ENCODE measurements at regions not wholly inside any gene's neighbourhood (a gene's known extent, or its start where the extent isn't known, plus 50 kb on each side); places are given as distances from the start of the nearest gene placed in this dataset.

- TF ChIP-seq CTCF (IDR thresholded peaks at IDR 0.05; ENCODE audit: insufficient read depth, low read depth, low read length) = no peak
- POLR2A ChIA-PET = no interaction called here
- Histone ChIP-seq H3K4me3 (ENCODE audit: low read depth, low read length) (no peak overlapping the region), H3K27me3 (ENCODE audit: control insufficient read depth, insufficient read depth, low read length) (no peaks in the 10 kb centered on the region), H3K36me3 (ENCODE audit: control insufficient read depth, insufficient read depth, low read length) (no peaks in the 10 kb centered on the region)
- no peak for DNase-seq (ENCODE audit: low read depth)
- CTCF ChIA-PET = no interaction called here
Observed at GRCh38 chr6:156511051-156511450, 266.1 kb upstream of the ARID1B start.

- no peak overlapping the region for H3K4me3 ChIP-seq (ENCODE audit: low read depth, low read length)
- CTCF ChIA-PET = no interaction called here
- H3K27me3 ChIP-seq (ENCODE audit: control insufficient read depth, insufficient read depth, low read length) = no peaks in the 10 kb centered on the region
- H3K36me3 ChIP-seq (ENCODE audit: control insufficient read depth, insufficient read depth, low read length) = no peaks in the 10 kb centered on the region
- no peak for TF ChIP-seq CTCF (IDR thresholded peaks at IDR 0.05; ENCODE audit: insufficient read depth, low read depth, low read length)
- no peak for DNase-seq (ENCODE audit: low read depth)
- POLR2A ChIA-PET = no interaction called here
Observed at GRCh38 chr6:156510242-156510641, 266.9 kb upstream of the ARID1B start.

GRCh38 chr6:156509496-156509895, 267.7 kb upstream of the ARID1B start:
- CTCF ChIA-PET = interaction anchor here (0.6 kb wide), 1 partner anchor 40 kb away, joined by 3 read pairs; no protein-coding TSS in a partner anchor
- Histone ChIP-seq H3K27me3 (ENCODE audit: control insufficient read depth, insufficient read depth, low read length) (no peaks in the 10 kb centered on the region), H3K4me3 (ENCODE audit: low read depth, low read length) (no peak overlapping the region), H3K36me3 (ENCODE audit: control insufficient read depth, insufficient read depth, low read length) (no peaks in the 10 kb centered on the region)
- POLR2A ChIA-PET = no interaction called here
- no peak for DNase-seq (ENCODE audit: low read depth)
- TF ChIP-seq CTCF (IDR thresholded peaks at IDR 0.05; ENCODE audit: insufficient read depth, low read depth, low read length) = no peak

- CTCF ChIA-PET = interaction anchor here (0.6 kb wide), 1 partner anchor 40 kb away, joined by 3 read pairs; no protein-coding TSS in a partner anchor
- no peak for DNase-seq (ENCODE audit: low read depth)
- no peak for TF ChIP-seq CTCF (IDR thresholded peaks at IDR 0.05; ENCODE audit: insufficient read depth, low read depth, low read length)
- H3K27me3 ChIP-seq (ENCODE audit: control insufficient read depth, insufficient read depth, low read length) = no peaks in the 10 kb centered on the region
- no peaks in the 10 kb centered on the region for H3K36me3 ChIP-seq (ENCODE audit: control insufficient read depth, insufficient read depth, low read length)
- POLR2A ChIA-PET = no interaction called here
- no peak overlapping the region for H3K4me3 ChIP-seq (ENCODE audit: low read depth, low read length)
Observed at GRCh38 chr6:156508923-156509322, 268.3 kb upstream of the ARID1B start.

DNA sequence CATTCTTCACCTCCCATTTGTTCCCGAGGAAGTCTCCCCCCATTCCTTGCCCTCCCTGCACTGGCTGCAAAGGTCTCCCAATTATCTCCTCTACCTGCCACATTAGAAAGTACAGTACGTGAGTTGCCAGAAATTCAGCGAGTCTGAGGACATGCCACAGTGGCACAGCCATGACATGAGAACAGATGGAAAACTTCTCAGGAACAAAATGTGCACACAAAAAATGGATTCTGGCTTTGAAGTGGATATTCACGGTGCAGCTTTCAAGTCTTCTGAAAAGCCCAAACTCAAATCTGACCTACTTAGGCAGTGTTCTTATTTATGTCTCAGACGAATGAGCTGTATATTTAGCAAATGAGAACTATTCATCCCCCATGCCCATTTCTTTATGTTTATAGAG, 269.1 kb upstream of the ARID1B start:
- Histone ChIP-seq H3K4me3 (ENCODE audit: low read depth, low read length) (no peak overlapping the region), H3K27me3 (ENCODE audit: control insufficient read depth, insufficient read depth, low read length) (no peaks in the 10 kb centered on the region), H3K36me3 (ENCODE audit: control insufficient read depth, insufficient read depth, low read length) (no peaks in the 10 kb centered on the region)
- TF ChIP-seq CTCF (IDR thresholded peaks at IDR 0.05; ENCODE audit: insufficient read depth, low read depth, low read length) = no peak
- POLR2A ChIA-PET = no interaction called here
- CTCF ChIA-PET = no interaction called here
- DNase-seq (ENCODE audit: low read depth) = no peak
